Right lobe of liver (tissue), 6 donors: ENCODE measurements at regions not wholly inside any gene's neighbourhood (a gene's known extent, or its start where the extent isn't known, plus 50 kb on each side); places are given as distances from the start of the nearest gene placed in this dataset.

Experiments used
- ATAC-seq, 4 donors: fragments of 200-7000 bp; cut with Tn5 transposase; one replicate each; pipeline ENCODE4 v1.9.1; 2020; ENCODE audit warnings: mild to moderate bottlenecking in 4 of 4, moderate library complexity in 4 of 4
- DNase-seq, 3 donors: peaks; one replicate each; pipeline ENCODE4 v3.0.0-alpha.2; 2020
- H3K27ac ChIP-seq, 3 donors: fragments of 200-600 bp; one replicate each; pipeline ENCODE4 v1.8.0; 2022
- H3K27me3 ChIP-seq, 2 donors: fragments of 200-600 bp; one replicate each; pipeline ENCODE4 v1.8.0; 2022
- H3K36me3 ChIP-seq, 4 donors: fragments of 200-600 bp; sonication (generic) in 1 of 4; one replicate each; pipeline versions ENCODE4 v1.5.1 to v1.8.0; 2017 to 2022; ENCODE audit warnings: control low read depth in 1 of 4
- H3K4me1 ChIP-seq, 4 donors: fragments of 200-600 bp; sonication (generic) in 1 of 4; one replicate each; pipeline versions ENCODE4 v1.5.1 to v1.8.0; 2017 to 2022; ENCODE audit warnings: control low read depth in 1 of 4
- H3K4me3 ChIP-seq, 3 donors: fragments of 200-600 bp; one replicate each; pipeline ENCODE4 v1.8.0; 2022
- H3K9me3 ChIP-seq, 4 donors: fragments of 200-600 bp; sonication (generic) in 1 of 4; one replicate each; pipeline versions ENCODE4 v1.5.1 to v1.8.0; 2017 to 2022; ENCODE audit warnings: control low read depth in 1 of 4
- CTCF ChIP-seq, 4 donors: fragments of 200-600 bp in 3 of 4; fragments of 450-650 bp in 1 of 4; IDR thresholded peaks; one replicate each; pipeline versions ENCODE4 v1.5.1 to v1.8.0; 2016 to 2022; ENCODE audit warnings: antibody characterized with exemption in 4 of 4, mild to moderate bottlenecking in 2 of 4
- POLR2A ChIP-seq: fragments of 450-650 bp; IDR thresholded peaks from one replicate; pipeline ENCODE4 v1.6.1; 2017; ENCODE audit warnings: antibody characterized with exemption, mild to moderate bottlenecking
- WGBS: methylation state at CpG from one replicate; pipeline ENCODE4 v1.1.6; 2018; ENCODE audit warnings: low coverage, low lambda C conversion rate; ENCODE audit not compliant: insufficient coverage; ENCODE audit errors: missing lambda C conversion rate; 5-methylcytosine and 5-hydroxymethylcytosine counted together
- intact Hi-C, 2 donors: fragments of 100-400 bp; cut with DNase I; formaldehyde crosslinking; loops; one replicate each; pipeline versions ENCODE4 v1.11.2 to v1.14.1; 2022
- donor health status: DM: no; HTN: yes; CAD: no.
- donor health status: DM: no; HTN: no; CAD: no.
- donor health status: DM: no; HTN: no; CAD: no.
- donor health status: DM: no; HTN: yes; CAD: no.
- donor health status: DM: no; HTN: yes; CAD: no.

- intact Hi-C loops, result loop anchor here in 1 of 2 donors (10.0 kb wide), 1 partner anchor 102 kb away; no protein-coding TSS in a partner anchor
- TF ChIP-seq CTCF (IDR thresholded peaks at IDR 0.05) (no peak), POLR2A (no peak)
- Histone ChIP-seq H3K4me3 (no peak overlapping the region), H3K27me3 (no peaks in the 10 kb centered on the region), H3K4me1 (peaks cover 0 to 21% (median 3%) of the 10 kb centered on the region in 4 donors), H3K36me3 (no peaks in the 10 kb centered on the region), H3K27ac (no peak overlapping the region), H3K9me3 (no peaks in the 10 kb centered on the region)
- WGBS, result 32% methylated on average over 2 of the region's 4 CpGs
- ATAC-seq (peak in 3 of 4 donors; percentile 9 to 26 (median 13)), DNase-seq (no peak)
Observed at GRCh38 chr6:43852350-43852864, 82.4 kb downstream of the VEGFA start.

- H3K4me3 ChIP-seq, result no peak overlapping the region
- H3K27me3 ChIP-seq, result no peaks in the 10 kb centered on the region
- no peak overlapping the region for H3K27ac ChIP-seq
- DNase-seq (no peak), ATAC-seq (no peak)
- WGBS, result 81% methylated on average over 9 of the region's 10 CpGs
- H3K36me3 ChIP-seq, result no peaks in the 10 kb centered on the region
- intact Hi-C loops, result loop anchor here in 1 of 2 donors (10.0 kb wide), 1 partner anchor 103 kb away; no protein-coding TSS in a partner anchor
- peaks cover 0 to 21% (median under 1%) of the 10 kb centered on the region in 4 donors for H3K4me1 ChIP-seq
- H3K9me3 ChIP-seq, result no peaks in the 10 kb centered on the region
- no peak for TF ChIP-seq CTCF (IDR thresholded peaks at IDR 0.05)
- TF ChIP-seq POLR2A, result no peak
Observed at GRCh38 chr6:43851204-43851865, 81.3 kb downstream of the VEGFA start.

- ATAC-seq, result no peak
- no peaks in the 10 kb centered on the region for H3K9me3 ChIP-seq
- WGBS, result 83% methylated on average over 6 of the region's 8 CpGs
Observed at GRCh38 chr6:43850314-43851203, 80.5 kb downstream of the VEGFA start.

More at GRCh38 chr6:43850314-43851203, 80.5 kb downstream of the VEGFA start:
- H3K4me3 ChIP-seq, result no peak overlapping the region
- no peaks in the 10 kb centered on the region for H3K36me3 ChIP-seq
- no peak for DNase-seq
- no peak for TF ChIP-seq CTCF (IDR thresholded peaks at IDR 0.05)
- no peak for TF ChIP-seq POLR2A
- no peaks in the 10 kb centered on the region for H3K27me3 ChIP-seq
- no peak overlapping the region for H3K27ac ChIP-seq
- intact Hi-C loops, result loop anchor here in 1 of 2 donors (10.0 kb wide), 1 partner anchor 104 kb away; no protein-coding TSS in a partner anchor
- H3K4me1 ChIP-seq, result peaks cover 0 to 16% (median 0%) of the 10 kb centered on the region in 4 donors
